ENCODE measurements at regions not wholly inside any gene's neighbourhood (a gene's known extent, or its start where the extent isn't known, plus 50 kb on each side); places are given as distances from the start of the nearest gene placed in this dataset.

DNA sequence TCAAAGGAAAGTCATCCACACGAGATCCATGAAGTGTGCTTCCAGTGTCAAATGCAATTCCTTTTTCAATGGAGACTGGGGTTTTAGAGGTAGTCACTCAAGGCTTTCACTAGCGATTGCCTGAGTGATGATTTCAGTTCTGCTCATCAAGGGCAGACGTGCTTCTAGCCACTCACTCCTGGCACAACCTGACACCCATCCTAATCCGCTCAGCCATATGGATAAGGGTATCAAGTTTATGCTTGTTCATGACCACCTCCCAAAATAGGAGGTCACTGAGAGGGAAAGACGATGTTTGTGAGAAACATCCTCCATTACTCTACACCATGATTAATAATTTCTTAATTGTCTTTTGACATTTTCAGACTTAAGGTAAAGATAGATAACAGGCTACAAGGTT, 91.3 kb upstream of the HEY2 start:
- no peak for DNase-seq (ENCODE audit: low read depth, low spot score)

DNA sequence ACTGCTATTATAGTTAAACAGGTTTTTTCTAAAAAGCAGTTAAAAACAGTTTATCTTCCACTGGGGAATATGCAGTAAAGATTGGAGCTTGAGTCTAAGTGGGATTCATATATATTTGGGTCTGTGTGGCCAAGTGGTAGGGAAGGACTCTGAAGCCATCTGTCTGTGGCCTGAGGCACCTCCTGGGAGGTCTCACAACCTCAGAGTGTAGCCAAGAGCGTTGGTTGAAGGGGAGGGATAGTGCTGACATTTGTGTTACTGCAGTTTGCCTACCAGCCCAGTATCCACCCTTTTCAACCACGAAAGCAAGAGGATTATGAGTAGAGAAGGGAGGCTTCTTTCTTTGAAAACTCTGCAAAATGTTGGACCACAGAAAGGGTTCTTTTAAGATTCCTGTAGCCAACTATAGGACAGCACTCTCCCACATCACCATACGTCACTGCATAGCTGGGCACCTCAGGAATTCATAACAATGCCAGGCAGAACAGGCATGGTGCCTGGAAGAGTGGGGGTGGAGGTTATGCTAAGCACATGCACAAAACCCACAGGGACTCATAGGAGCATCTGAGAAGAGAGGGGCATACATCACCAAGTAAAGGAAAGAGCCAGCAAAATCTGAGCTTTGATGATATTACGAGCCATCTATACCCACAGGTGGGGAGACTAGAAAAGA, 90.5 kb upstream of the HEY2 start:
- DNase-seq (ENCODE audit: low read depth, low spot score), result no peak

DNA sequence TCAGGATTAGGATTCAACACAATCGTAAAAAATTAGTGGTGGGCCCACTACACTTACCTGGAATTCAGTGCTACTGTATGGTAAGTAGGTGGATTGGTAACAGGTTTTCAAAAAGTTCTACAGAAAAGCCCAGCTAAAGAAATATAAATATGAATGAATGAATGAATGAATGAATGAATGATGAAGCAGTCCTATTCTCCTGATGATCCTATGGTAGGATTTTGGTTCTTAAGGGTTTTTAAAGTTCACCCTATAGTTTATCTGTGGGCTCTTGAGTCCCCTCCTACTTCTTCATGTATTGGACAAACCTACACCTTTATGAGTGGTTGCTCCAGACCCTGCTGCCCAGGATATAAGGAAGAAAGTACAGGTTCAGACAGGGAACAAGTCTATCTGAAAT, 89.5 kb upstream of the HEY2 start:
- DNase-seq (ENCODE audit: low read depth, low spot score), result no peak

DNA sequence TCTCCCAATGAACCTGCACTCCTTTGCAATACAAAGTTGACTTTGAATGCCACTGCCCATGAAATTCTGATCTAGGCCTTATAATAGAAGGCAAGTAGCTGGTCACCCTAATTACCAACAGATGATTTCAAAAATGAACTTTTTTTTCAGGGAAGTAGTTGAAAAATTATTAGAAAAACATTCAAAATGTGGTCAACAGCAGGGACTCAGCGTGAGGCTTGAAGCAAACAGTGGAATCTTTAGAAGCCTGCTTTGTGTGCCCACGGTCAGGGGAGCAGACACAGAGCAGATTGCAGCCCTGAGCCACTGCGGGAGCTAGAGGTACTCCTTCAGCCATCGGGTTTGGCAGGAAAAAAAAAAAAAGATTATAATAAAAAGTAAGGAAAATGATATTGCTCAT, 87.1 kb upstream of the HEY2 start:
- peak; percentile 70 for DNase-seq (ENCODE audit: low read depth, low spot score)

DNA sequence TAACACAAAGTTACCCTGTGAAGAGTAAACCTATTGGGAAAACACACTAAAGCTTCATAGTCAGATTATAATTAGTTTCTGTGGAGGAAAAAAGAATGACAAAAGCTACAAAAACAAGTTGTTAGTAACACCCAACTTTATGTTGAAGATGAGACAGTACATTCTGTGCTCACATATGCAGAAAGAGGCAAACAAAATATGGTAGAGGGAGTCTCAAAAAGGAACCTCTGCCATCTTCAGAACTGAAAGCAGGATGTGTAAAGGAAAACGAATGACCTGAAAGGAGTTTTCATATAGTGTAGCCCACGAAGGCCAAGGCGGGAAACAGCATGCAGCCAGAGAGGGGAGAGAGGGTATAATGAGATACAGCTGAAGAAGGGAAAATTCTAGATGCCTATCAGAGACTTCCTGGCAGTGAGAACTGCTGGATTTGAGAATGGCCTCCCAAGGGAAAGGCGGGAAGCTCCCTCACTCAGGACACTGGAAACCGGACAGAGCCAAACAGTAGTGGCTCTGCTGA, 84.1 kb upstream of the HEY2 start:
- no peak for DNase-seq (ENCODE audit: low read depth, low spot score)

DNA sequence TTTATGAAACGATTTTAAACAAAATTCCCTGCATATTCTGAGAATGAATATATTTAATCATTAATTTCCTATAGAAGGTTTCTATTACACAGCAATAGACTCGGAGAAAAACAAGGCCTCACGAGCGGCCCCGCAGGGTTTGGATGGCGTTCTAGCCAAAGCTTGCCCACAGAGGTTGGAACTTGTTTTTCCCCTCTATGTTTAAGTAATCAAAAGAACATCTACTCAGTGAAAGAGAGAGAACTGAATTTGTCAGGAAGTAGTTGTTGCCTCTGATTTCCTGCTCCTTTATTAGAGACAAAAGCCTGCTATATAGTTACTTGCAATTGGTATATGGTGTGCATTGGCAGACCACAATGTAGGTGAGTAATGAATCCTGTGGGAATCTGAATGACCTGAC, 82.1 kb upstream of the HEY2 start:
- no peak for DNase-seq (ENCODE audit: low read depth, low spot score)

DNA sequence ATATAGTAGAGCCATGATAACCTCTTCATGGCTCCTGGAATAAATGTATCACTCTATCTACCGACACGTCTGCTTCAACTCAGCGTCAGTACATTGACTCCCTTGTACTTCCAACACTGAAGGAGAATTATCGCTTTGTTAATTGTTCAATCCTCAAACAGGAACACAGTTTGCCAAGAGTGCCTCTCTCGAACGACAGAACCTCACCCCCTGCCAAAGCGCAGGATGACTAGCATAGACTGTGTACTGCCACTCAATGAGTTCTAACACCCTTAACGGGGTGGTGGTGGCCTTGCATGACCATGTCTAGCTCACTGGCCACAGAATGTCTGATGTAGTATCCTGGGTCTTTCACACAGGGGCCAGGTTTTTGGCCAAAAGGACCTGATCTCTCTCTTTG, 81.4 kb upstream of the HEY2 start:
- DNase-seq (ENCODE audit: low read depth, low spot score), result no peak

DNA sequence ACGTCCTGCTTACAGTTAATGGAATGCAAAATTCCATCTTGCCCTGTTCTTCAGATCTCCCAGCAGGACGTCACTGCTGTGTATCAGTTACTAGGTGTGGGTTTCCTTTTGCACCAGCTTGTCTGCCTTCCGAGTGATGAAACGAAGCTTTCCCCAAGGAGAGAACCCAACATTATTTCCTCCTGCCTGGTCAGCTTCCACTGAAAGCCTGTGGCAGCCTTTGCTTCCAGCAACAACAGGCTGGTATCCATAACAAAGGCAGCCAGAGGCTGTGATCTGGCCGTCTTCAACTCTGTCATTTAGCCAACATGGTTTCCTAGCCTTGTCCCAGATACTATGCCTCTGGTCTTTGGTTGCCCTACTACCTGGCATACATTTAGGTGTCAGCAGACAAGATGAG, 78.9 kb upstream of the HEY2 start:
- no peak for DNase-seq (ENCODE audit: low read depth, low spot score)

DNA sequence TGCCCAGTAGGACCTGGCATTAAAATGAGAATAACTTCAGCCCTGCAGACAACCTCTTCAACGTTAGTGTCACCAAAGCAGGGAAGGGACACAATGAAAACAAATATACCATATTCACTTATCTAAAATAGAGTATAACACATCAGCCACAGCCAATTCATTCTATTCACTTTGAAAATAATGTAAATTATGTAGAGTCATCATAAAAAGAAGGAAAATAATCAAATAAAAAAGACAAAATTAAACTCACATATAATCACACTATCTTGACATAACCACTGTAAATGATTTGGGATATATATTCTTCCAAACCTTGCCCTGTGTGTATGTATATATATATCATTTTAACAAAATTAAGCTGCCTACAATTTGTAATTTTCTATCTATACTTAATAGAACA, 78.1 kb upstream of the HEY2 start:
- DNase-seq (ENCODE audit: low read depth, low spot score), result no peak

DNA sequence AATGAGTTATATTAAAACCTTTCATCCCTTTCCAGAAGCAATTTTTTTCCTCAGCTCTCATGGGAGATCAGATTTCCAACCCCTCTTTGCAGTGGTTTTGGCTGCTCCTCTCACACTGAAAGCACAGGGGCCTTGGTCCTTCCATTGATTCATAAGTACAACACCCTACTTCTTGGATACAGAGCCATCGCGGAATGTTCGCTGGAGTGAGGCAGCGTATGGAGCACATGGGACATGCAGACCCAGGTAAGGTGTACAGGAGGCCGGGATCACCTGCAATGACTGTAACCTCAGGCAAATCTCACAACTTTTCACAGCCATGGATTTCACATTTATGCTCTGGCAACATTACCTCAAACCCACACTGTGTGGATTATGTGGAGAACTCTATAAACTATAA, 75.2 kb upstream of the HEY2 start:
- no peak for DNase-seq (ENCODE audit: low read depth, low spot score)

DNA sequence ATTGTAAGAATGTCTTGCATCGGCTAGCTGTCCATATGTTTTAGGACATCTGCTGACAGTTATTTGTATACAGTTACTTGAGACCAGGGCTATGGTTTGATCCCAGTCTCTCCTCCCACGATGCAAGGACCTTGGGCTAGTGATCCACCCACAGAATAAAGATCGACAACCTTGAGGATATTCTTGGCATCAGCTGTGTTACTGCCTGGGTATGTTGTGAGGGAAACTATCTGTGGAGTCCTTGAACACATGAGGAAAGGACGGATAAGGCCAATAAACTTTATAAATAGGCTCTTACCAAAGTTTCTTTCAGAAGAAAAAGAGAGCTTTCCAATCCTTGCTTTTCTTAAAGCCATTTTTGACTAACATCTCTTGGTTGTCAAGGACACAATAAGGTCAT, 70.8 kb upstream of the HEY2 start:
- no peak for DNase-seq (ENCODE audit: low read depth, low spot score)

DNA sequence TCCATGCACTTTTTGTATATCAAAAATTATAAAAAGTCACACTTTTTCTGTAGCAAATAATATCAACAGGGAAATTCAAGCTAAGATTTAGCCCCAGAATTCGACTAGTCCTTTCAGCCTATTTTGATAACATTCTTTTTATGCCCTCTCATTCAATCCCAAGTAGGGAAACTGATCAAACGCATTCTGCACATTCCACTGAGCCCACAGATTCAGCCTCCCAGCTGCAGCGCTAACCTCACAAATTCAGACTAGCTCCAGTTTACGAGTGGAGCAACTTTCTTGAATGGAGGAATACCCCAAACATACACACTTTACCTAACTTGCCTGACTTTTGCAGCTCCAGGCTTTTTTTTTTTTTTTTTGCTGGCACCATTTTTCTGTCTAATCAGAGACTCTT, 70.3 kb upstream of the HEY2 start:
- DNase-seq (ENCODE audit: low read depth, low spot score), result no peak

DNA sequence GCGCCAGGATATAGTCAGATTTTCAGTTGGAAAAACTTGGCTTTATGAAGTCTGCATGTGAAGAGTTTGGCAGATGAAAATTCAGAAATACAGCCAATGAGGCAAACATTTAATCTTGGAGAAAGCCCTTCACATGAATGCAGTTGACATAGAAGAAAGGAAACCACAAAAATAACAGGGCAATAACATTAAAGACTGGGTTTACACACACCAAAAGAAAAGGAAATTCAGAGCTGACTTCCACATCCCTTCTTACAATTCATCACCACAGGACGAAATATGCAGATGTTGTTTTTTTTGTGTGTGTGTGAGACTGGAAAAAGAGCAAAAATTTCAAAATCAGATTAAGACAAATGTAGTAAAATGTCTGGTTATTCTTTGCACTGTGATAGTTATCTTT, 69.8 kb upstream of the HEY2 start:
- no peak for DNase-seq (ENCODE audit: low read depth, low spot score)

DNA sequence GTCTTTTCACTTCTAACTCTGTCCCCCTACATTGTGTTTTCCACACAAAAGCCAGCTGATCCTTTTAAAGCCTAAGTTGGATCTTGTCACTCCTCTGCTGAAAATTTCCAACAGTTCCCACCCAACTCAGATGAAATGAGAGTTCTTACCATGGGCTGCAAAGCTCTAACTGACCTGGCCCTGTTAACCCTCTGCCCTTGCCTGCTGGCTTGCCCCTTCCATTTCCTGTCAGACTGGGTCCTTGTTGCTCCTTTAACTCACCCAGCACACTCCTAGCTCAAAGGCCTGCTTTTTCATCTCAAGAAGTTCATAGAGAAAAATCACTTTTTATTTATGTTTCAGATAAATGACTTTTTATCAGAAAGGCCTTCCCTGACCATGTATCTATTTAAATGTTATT, 66.5 kb upstream of the HEY2 start:
- DNase-seq (ENCODE audit: low read depth, low spot score), result no peak

DNA sequence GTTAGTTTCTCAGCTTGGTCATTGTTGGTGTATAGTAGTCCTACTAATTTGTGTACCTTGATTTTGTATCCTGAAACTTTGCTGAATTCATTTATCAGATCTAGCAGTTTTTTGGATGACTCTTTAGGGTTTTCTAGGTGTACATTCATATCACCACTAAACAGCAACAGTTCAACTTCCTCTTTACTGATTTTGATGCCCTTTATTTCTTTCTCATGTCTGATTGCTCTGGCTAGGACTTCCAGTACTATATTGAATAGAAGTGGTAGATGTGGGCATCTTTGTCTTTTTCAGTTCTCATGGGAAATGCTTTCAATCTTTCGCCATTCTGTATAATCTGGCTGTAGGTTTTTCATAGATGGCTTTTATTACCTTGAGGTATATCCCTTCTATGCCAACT, 61.3 kb upstream of the HEY2 start:
- DNase-seq (ENCODE audit: low read depth, low spot score), result no peak

DNA sequence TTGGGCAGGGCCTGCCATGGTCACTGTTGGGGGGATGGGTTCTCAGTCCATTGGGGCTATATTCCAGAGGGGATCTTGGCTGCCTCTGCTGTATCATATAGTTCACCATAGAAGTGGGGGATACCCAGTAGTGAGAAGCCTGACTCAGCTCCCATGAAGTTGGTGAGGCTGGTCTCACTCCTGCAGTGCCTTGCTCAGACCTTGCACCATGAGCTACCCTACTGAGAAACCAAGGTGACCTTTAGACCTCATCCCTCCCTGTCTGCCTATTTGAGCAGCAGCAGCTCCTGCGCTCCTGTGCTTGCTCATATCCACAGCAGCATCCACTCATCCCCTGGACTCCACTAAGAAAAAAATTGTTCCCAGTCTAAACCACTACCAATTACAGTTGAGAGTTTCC, 56.0 kb upstream of the HEY2 start:
- no peak for DNase-seq (ENCODE audit: low read depth, low spot score)

DNA sequence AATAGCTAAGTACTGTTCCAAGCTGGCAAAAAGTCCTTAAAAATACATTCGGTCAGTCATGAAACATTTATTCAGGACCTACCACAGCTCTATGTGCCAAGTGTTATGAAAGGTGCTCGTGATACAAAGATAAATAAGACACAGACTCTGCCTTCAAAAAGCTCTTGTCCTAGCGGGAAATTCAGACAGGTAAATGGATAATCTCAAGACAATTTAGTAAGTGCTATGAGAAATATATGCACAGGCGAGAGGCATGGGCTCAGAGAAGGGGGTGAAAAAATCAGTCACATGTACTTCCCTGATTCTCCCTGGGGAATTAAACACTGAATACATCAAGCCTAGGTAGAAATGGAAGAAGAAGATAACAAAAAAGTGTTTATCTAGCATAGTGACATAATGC, 49.8 kb upstream of the HEY2 start:
- DNase-seq (ENCODE audit: low read depth, low spot score), result no peak
